EH (cell line): ENCODE measurements at regions not wholly inside any gene's neighbourhood (a gene's known extent, or its start where the extent isn't known, plus 50 kb on each side); places are given as distances from the start of the nearest gene placed in this dataset.

ENCODE experiments used
- DNase-seq: peaks from one replicate; pipeline ENCODE4 v3.0.0-alpha.2; 2015; ENCODE audit warnings: low read depth

- no peak for DNase-seq
These were observed 145.6 kb upstream of the GALNT17 start for GRCh38 chr7:70986297-70986696.

- DNase-seq: no peak
These were observed 137.8 kb upstream of the GALNT17 start for GRCh38 chr7:70994176-70994575.

- no peak for DNase-seq
These were observed 134.7 kb upstream of the GALNT17 start for GRCh38 chr7:70997261-70997660.

DNA sequence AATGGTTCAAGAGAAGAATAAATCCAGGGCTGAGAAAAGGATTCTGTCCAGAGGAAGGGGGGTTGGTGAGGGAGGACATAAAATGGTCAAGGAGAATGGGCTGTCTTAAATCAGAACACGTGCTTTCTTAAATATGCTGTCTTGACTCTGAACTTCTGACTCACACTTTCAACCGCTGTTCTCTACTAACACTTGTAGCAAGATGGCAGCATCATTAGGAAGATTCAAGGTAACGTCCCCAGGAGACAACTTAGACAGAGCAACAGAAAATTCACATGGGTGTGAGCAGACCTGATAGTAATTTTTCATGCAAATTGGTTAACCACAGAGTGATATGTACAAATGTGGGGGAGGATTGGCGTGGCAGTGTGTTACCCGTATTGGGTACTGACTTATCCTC, 126.8 kb upstream of the GALNT17 start:
- no peak for DNase-seq

GRCh38 chr7:71009636-71010035, 122.3 kb upstream of the GALNT17 start:
- DNase-seq: no peak

DNA sequence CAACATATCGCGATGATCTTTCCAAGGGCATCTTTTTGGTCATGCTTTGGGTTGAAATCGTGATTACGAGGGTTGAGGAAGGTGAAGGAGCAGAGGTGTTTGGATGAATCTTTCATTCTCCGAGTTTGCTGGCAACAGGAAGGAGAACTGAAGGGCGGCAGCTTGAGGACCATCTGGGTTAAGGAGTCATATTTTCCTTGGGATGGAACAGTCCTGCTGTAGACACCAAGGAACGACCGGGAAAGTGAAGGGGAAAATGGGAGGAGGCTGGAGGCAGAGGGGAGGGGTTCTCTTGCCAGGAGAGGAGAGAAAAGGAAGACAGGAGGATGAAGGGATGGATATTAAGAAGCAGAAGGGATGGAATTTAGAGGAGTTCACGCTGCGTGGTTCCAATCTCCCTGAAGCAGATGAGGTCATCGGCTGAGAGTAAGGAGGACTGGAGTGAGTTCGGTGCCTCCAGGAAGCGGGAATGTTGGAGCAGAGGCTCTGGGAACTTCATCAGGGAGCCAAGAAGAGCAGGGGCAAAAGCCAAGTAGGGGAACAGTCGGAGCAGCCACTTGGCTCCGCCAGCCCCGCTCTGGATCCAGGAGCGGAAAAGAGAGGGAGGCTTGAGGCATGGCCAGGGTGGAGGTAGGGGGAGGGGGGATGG, 116.6 kb upstream of the GALNT17 start:
- no peak for DNase-seq

GRCh38 chr7:71016401-71016800, 115.5 kb upstream of the GALNT17 start:
- no peak for DNase-seq

- DNase-seq: no peak
These were observed 114.3 kb upstream of the GALNT17 start for GRCh38 chr7:71017602-71018001.

- DNase-seq: no peak
These were observed 112.2 kb upstream of the GALNT17 start for GRCh38 chr7:71019706-71020105.

DNA sequence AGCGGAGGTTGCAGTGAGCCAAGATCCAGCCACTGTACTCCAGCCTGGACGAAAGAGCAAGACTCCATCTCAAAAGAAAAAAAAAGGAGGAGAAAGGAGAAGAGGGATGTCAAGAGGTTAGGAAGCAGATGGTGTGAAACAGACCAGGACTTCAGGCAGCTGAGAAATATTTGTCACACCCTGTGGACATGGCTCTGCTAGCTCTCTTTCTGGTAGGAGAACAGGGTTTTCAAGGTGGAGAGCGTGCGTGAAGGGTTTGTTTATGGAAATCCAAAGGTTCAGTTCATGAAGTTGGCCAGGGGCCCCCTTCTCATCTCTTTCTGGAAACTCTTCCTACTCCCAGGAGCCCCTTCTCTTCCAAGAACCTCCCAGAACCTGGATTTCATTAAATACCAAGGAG, 110.8 kb upstream of the GALNT17 start:
- no peak for DNase-seq

- DNase-seq: no peak
These were observed 105.3 kb upstream of the GALNT17 start for GRCh38 chr7:71026680-71027079.

DNA sequence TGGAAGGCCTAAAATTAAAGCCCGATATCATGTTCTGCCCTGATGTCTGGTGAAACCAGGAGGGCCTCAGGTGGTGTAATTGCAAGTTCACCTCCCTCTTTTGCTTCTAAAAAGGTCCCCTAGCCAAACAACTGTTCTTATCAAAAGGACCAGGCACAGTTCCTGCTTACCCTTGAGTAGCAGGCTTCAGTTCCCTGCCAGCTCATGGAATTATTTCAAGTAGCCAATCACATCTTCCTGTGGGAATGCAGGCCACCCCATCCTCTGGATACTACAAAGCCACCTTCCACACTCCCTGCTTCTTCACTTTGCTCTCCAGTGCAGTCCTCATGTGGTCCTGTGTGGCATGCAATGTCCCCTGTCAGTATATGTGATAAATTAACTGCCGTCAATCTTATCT, 97.7 kb upstream of the GALNT17 start:
- DNase-seq: no peak

- DNase-seq: no peak
These were observed 89.4 kb upstream of the GALNT17 start for GRCh38 chr7:71042591-71042990.

DNA sequence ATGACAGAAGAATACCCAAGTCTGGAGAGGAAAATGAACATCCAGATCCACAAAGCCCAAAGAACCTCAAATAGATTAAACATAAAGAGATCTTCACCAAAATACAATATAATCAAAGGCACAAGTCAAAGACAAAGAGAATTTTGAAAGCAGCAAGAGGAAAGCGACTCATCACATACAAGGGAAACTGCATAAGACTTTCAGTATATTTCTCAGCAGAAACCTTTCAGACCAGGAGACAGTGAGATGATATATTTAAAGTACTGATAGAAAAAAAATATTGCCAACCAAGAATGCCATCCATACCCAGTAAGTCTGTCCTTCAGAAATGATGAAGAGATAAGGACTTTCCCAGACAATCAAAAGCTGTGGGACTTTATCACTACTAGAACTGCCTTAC, 81.5 kb upstream of the GALNT17 start:
- DNase-seq: no peak

- DNase-seq: no peak
These were observed 76.4 kb upstream of the GALNT17 start for GRCh38 chr7:71055504-71055903.

GRCh38 chr7:71077743-71078476, 54.0 kb upstream of the GALNT17 start:
- DNase-seq: no peak
